ENCODE measurements at regions not wholly inside any gene's neighbourhood (a gene's known extent, or its start where the extent isn't known, plus 50 kb on each side); places are given as distances from the start of the nearest gene placed in this dataset.
"Not testable (repeated sequence)": the region's sequence is repeated elsewhere in the genome, so short reads cannot be mapped to it uniquely, and the experiment has no call there.

DNA sequence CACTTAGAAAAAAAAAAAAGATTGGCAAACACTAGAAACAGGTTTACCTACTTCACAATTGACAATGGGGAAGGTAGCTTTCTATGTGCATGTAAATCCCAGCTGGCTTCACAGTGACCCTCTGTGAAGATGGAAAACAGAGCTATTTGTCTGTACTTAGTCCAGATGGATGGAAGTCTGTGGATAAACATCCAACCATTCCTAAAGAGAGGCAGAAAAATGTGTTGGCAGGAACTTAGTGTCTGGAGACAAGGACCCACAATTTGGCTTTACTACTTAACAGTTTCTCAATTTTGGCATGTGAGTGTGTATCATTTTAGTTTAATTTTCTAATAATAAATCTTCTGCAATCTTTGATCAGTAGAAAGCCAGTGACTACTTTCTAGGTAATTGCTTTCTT, 154.4 kb downstream of the RAD51AP2 start:
- FAIRE-seq: no peak
- no peak for DNase-seq (ENCODE audit: low spot score)

DNA sequence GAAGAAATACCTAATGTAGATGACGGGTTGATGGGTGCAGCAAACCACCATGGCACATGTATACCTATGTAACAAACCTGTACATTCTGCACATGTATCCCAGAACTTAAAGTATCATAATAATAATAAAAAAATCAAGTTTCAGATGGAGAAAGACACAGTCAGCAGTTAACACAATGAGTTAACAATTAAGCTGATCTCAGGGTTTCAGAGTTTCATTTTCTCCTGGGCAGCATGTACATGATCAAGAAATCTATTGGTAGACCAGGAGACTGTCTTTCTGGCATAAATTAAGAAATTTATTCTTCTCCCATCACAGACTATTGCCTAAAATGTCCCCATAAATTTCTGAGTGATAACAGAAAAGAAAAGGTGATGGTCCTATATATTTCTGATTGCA, 155.3 kb downstream of the RAD51AP2 start:
- FAIRE-seq (no peak), DNase-seq (ENCODE audit: low spot score) (no peak)

DNA sequence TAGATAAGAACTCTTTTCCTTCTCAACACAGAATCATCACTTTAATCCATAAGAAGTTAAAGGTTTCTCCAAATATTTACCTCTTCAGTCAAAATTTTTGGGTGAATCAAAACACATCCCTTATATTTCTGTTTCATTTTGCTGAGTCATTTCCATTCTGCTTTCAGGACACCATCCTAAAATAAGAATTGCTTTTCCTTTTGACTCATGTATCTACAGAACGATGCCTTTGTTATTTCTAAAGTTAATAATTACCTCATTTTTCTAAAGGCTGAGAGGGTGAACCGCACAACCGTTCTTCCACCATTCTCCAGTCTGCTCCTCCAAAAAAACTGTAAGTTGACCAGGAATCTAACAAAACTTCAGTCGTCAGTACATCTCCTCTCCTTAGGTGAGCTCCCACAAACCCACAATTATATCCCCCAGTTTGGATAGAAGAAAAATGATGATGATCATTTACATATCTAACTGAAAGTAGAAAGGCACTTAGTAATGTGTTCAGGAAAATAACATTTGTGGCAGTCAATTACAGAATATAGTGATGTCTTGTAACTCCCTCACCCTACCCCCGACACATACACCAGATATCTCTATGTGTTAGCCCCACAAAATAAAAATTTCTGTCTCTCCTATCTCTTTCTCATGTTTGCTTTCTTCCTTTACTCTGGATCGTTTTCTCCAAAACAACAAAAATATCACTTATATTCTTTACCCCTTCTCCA, 162.5 kb downstream of the RAD51AP2 start:
- DNase-seq (ENCODE audit: low spot score): no peak
- no peak for FAIRE-seq

- no peak for DNase-seq (ENCODE audit: low spot score)
- FAIRE-seq: no peak
Measured at GRCh38 chr2:17353263-17353662, 165.0 kb downstream of the RAD51AP2 start.

DNA sequence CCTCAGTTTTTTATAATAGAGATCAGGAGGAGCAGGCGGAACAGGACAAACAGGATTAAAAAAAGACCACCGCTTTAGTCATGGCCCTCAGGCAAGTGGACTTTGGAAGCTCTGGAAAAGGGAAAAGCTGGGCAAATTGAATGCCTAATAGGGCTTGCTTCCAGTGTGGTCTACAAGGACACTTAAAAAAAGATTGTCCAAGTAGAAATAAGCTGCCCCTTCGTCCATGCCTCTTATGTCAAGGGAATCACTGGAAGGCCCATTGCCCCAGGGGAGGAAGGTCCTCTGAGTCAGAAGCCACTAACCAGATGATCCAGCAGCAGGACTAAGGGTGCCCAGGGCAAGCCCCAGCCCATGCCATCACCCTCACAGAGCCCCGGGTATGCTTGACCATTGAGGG, 175.5 kb downstream of the RAD51AP2 start:
- not testable (repeated sequence) for DNase-seq (ENCODE audit: low spot score); FAIRE-seq

DNA sequence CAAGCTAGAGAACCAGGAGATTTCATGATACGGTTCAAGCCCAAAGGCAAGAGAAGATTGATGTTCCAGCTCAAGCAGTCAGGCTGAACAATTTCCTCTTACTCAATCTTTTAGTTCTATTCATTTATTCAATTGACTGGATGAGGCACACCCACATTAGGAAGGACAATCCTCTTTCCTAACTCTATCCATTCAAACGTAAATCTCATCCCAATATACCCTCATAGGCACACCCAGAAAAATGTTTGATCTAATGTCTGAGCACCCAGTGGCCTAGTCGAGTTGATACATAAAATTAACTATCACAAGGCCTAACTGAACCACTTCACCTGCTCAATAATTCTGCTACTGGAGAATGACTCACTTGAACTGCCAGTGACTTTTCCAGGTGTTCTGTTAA, 180.7 kb downstream of the RAD51AP2 start:
- FAIRE-seq (no peak), DNase-seq (ENCODE audit: low spot score) (no peak)

DNA sequence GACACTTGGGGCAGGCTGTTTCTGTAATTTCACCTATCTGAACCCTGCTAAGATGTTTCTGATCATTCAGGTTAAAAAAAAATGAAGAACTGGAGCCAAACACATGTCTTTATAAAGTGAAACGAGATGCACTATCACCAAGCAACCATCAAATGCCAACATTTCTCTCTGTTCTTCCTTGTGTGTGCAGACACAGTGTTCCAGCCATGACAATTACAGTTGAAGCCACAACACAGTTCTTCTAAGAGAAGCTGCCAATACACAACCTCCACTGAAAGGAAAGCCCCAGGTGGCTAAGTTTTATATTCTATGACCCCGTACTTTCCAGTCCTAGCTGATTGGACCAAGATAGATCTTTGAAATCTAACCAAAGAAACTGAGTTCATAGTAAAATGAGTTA, 181.8 kb downstream of the RAD51AP2 start:
- DNase-seq (ENCODE audit: low spot score) (no peak), FAIRE-seq (no peak)

GRCh38 chr2:17334300-17334699, 183.9 kb downstream of the RAD51AP2 start:
- FAIRE-seq: no peak

GRCh38 chr2:17331636-17332035, 186.6 kb downstream of the RAD51AP2 start:
- DNase-seq (ENCODE audit: low spot score) (no peak), FAIRE-seq (no peak)

More at GRCh38 chr2:17334300-17334699, 183.9 kb downstream of the RAD51AP2 start:
- no peak for DNase-seq (ENCODE audit: low spot score)

- DNase-seq (ENCODE audit: low spot score) (no peak), FAIRE-seq (no peak)
Measured at GRCh38 chr2:17328161-17328560, 190.1 kb downstream of the RAD51AP2 start.

GRCh38 chr2:17327649-17328048, 190.6 kb downstream of the RAD51AP2 start:
- FAIRE-seq (no peak), DNase-seq (ENCODE audit: low spot score) (no peak)

DNA sequence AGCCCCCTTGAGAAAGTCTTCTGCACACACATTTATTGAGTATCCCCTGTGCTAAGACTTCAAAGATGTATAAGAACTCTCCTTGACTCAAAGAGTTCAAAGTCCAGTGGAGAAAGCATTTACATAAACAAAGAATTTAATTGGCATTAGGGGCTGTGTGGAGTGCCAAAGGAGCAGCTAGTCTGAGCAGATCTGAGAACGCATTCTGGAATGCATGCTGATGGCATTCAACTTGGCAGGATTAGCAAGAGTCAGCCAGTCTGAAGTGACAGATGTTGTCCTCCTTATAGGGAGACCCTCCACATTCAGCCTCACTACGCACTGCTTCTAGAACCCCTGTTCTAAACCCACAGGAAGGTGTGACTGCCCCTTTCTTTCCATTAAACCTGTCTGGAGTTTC, 191.5 kb downstream of the RAD51AP2 start:
- DNase-seq (ENCODE audit: low spot score) (no peak), FAIRE-seq (no peak)

GRCh38 chr2:17323697-17324096, 194.5 kb downstream of the RAD51AP2 start:
- DNase-seq (ENCODE audit: low spot score) (no peak), FAIRE-seq (no peak)

- FAIRE-seq (no peak), DNase-seq (ENCODE audit: low spot score) (no peak)
Measured at GRCh38 chr2:17322461-17322860, 195.8 kb downstream of the RAD51AP2 start.

DNA sequence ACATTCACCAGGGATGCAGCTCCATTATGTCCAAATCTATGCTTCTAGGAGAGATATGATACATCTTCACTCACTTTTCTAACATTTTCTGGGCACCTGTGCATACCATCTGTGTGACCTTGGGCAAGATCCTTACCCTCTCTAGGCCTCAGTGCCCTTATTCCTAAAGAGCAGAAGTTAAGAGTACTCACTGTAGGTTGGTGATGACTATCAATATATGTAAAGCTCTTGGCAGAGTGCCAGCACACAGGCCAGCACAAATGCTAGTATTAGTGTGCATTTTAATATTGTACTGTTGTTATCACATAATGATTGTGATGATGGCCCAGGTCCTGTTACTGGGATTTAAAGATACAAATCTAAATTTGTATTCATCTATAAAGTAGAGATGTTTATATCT, 199.2 kb downstream of the RAD51AP2 start:
- peak; percentile 13 for FAIRE-seq

GRCh38 chr2:17318013-17318412, 200.2 kb downstream of the RAD51AP2 start:
- DNase-seq (ENCODE audit: low spot score): no peak
- FAIRE-seq: no peak

More for the DNA sequence above, 199.2 kb downstream of the RAD51AP2 start:
- DNase-seq (ENCODE audit: low spot score): no peak

GRCh38 chr2:17317439-17317976, 200.7 kb downstream of the RAD51AP2 start:
- FAIRE-seq: no peak
- DNase-seq (ENCODE audit: low spot score): no peak

DNA sequence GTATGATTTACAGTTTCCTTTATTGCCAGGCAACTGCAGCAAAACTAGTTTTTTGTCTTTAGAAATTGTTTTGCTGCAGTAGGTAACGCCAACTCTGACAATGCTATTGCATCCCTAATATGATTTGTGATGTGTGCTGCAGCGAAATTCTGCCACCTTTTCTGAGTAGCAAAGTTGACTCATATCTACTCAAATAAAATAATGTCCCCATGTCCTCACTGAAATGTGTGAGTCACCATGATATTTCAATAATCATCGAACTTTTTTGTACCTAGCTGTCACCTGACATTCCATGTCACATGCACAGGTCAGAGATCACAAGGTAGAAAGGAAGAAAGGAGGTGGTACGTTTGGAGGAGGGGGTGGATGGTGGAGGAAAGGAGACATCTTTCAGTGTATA, 205.0 kb downstream of the RAD51AP2 start:
- DNase-seq (ENCODE audit: low spot score): no peak
- FAIRE-seq: no peak

GRCh38 chr2:17311771-17312511, 206.3 kb downstream of the RAD51AP2 start:
- DNase-seq (ENCODE audit: low spot score) (no peak), FAIRE-seq (no peak)

DNA sequence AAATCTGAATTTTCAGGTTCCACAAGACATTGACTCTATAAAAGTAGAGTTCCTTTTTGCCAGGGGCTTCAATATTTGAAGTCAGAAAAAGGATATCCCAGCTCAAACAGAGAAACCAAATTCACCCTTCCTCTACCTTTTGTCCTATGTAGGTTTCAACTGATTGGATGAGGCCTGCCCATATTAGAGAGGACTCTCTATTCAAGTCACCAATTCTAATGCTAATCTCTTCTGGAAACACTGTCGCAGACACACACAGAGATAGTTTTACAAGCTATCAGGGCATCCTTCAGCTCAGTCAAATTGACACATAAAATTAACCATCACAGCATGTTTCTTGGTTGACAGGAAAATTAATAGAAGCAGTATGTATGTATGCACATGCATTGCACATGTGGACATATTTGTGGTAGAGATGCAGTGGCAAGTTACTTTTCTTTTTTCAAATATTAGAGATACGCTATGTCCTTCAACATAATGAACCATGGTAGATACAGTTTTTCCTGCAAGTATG, 207.1 kb downstream of the RAD51AP2 start:
- peak; percentile 66 for FAIRE-seq

DNA sequence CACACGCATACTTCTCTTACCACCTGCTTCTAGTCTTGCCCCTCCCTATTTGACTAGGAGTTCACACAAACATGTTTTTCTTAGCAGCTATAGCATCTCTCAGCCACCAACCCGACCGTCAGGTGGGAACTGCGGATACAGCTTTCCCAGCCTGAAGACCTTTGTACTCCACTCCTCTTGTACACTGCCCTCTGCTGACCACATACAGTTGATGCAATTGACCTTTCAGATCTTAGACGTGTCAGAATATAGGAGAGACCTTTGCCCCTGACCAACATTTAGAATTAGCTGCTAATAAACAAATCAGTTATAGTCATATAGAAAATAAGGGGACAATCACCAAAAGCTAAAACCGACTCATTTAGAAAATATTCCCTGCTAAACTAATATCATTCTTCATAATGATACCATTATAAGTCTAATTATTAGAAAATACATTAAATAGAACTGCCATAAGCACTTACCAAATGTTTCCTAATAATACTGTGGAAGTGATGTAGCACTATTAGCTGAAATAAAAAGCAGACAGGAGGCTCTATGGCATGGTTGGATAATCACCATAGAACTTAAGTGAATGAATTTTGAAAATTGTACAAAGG, 208.4 kb downstream of the RAD51AP2 start:
- DNase-seq (ENCODE audit: low spot score) (peak; percentile 67), FAIRE-seq (peak; percentile 40)

More for the DNA sequence above, 207.1 kb downstream of the RAD51AP2 start:
- no peak for DNase-seq (ENCODE audit: low spot score)

DNA sequence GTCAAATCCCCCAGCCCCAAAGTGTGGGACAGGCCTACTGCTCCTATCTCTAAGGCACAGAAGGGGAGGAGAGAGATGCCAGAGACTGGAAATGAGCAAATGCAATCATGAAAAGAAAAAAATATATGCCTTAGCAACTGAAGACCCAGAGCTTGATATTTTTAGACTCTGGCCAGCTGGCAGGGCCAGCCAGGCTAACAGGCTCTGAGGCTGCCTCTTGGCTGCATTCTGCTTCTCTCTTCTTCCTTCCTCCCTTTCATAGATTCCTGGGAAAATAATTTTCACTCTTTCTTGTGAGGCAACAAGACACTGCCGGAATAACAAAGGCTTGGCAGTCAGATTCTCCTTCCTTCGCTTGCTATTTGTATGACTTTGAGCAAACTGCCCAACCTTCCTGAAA, 209.1 kb downstream of the RAD51AP2 start:
- DNase-seq (ENCODE audit: low spot score) (no peak), FAIRE-seq (no peak)
